ENCODE measurements at regions not wholly inside any gene's neighbourhood (a gene's known extent, or its start where the extent isn't known, plus 50 kb on each side); places are given as distances from the start of the nearest gene placed in this dataset.
A peak's percentile ranks its signal among the peaks of the same experiment; 100 is the strongest.

- H3K9me3 ChIP-seq (ENCODE audit: insufficient read depth, low read depth, low read length), result no peaks in the 10 kb centered on the region
- no peak overlapping the region for H4K8ac ChIP-seq (ENCODE audit: low read depth, low read length)
- H3K79me1 ChIP-seq (ENCODE audit: low read length), result no peaks in the 10 kb centered on the region
- WGBS (ENCODE audit: extremely low coverage, insufficient coverage, insufficient read length), result no CpG with 5 or more reads among the region's 3 CpGs
- H3K14ac ChIP-seq (ENCODE audit: low read length), result no peak overlapping the region
- H2BK120ac ChIP-seq (ENCODE audit: insufficient read depth, low read length, poor library complexity), result no peak overlapping the region
- no peak overlapping the region for H3K27ac ChIP-seq (ENCODE audit: low read depth, low read length)
- H3K23ac ChIP-seq (ENCODE audit: low read length), result no peak overlapping the region
- DNase-seq, result no peak
- H2BK5ac ChIP-seq (ENCODE audit: low read depth, low read length, poor library complexity), result no peak overlapping the region
- H3K27me3 ChIP-seq (ENCODE audit: insufficient read depth, low read length), result no peaks in the 10 kb centered on the region
- H4K12ac ChIP-seq (ENCODE audit: low read depth, low read length), result no peak overlapping the region
- no peak overlapping the region for H4K91ac ChIP-seq (ENCODE audit: low read depth, low read length)
- H2BK12ac ChIP-seq (ENCODE audit: low read length), result no peak overlapping the region
- H3K4me1 ChIP-seq (ENCODE audit: control insufficient read depth in 1 of 2, insufficient read depth in 2 of 2, low read length in 2 of 2), result peaks cover 3 to 7% of the 10 kb centered on the region in 2 experiments
- no peaks in the 10 kb centered on the region for H3K79me2 ChIP-seq (ENCODE audit: control insufficient read depth, insufficient read depth, low read length, poor library complexity)
- no peak overlapping the region for H2AK5ac ChIP-seq (ENCODE audit: low read length)
- no peak overlapping the region for H3K4ac ChIP-seq (ENCODE audit: low read depth, low read length)
- H3K18ac ChIP-seq (ENCODE audit: low read length), result no peak overlapping the region
- no peak overlapping the region for H3K9ac ChIP-seq (ENCODE audit: low read length)
- no peak overlapping the region for H2AFZ ChIP-seq (ENCODE audit: insufficient read depth, low read length, poor library complexity)
- no peak overlapping the region for H3K4me3 ChIP-seq (ENCODE audit: low read depth, low read length)
- H3K4me2 ChIP-seq (ENCODE audit: low read length), result no peak overlapping the region
- H3K36me3 ChIP-seq (ENCODE audit: control insufficient read depth in 1 of 2, insufficient read depth in 2 of 2, low read length in 2 of 2), result no peaks in the 10 kb centered on the region
These were observed 124.6 kb downstream of the IER5 start for GRCh38 chr1:181213056-181213455.

GRCh38 chr1:181216591-181216994 lies 128.1 kb downstream of the IER5 start:
- H3K4me3 ChIP-seq (ENCODE audit: low read depth, low read length), result no peak overlapping the region
- no peaks in the 10 kb centered on the region for H3K27me3 ChIP-seq (ENCODE audit: insufficient read depth, low read length)
- H3K36me3 ChIP-seq (ENCODE audit: control insufficient read depth in 1 of 2, insufficient read depth in 2 of 2, low read length in 2 of 2), result no peaks in the 10 kb centered on the region
- no CpG with 5 or more reads among the region's 3 CpGs for WGBS (ENCODE audit: extremely low coverage, insufficient coverage, insufficient read length)
- no peaks in the 10 kb centered on the region for H3K9me3 ChIP-seq (ENCODE audit: insufficient read depth, low read depth, low read length)
- H3K14ac ChIP-seq (ENCODE audit: low read length), result no peak overlapping the region
- H3K18ac ChIP-seq (ENCODE audit: low read length), result no peak overlapping the region
- H3K27ac ChIP-seq (ENCODE audit: low read depth, low read length), result no peak overlapping the region
- H2BK120ac ChIP-seq (ENCODE audit: insufficient read depth, low read length, poor library complexity), result no peak overlapping the region
- H3K23ac ChIP-seq (ENCODE audit: low read length), result no peak overlapping the region
- no peak overlapping the region for H3K9ac ChIP-seq (ENCODE audit: low read length)
- H3K4me1 ChIP-seq (ENCODE audit: control insufficient read depth in 1 of 2, insufficient read depth in 2 of 2, low read length in 2 of 2), result peaks cover 7% of the 10 kb centered on the region in 2 experiments
- peak; percentile 7 to 42 for DNase-seq
- no peak overlapping the region for H3K4me2 ChIP-seq (ENCODE audit: low read length)
- H3K79me2 ChIP-seq (ENCODE audit: control insufficient read depth, insufficient read depth, low read length, poor library complexity), result no peaks in the 10 kb centered on the region
- no peak overlapping the region for H3K4ac ChIP-seq (ENCODE audit: low read depth, low read length)
- H4K91ac ChIP-seq (ENCODE audit: low read depth, low read length), result no peak overlapping the region
- no peak overlapping the region for H4K8ac ChIP-seq (ENCODE audit: low read depth, low read length)
- H2AK5ac ChIP-seq (ENCODE audit: low read length), result no peak overlapping the region
- H4K12ac ChIP-seq (ENCODE audit: low read depth, low read length), result no peak overlapping the region
- H2BK12ac ChIP-seq (ENCODE audit: low read length), result no peak overlapping the region
- no peak overlapping the region for H2AFZ ChIP-seq (ENCODE audit: insufficient read depth, low read length, poor library complexity)
- no peaks in the 10 kb centered on the region for H3K79me1 ChIP-seq (ENCODE audit: low read length)
- H2BK5ac ChIP-seq (ENCODE audit: low read depth, low read length, poor library complexity), result no peak overlapping the region

- H3K4me3 ChIP-seq (ENCODE audit: low read depth, low read length), result no peak overlapping the region
- H2BK5ac ChIP-seq (ENCODE audit: low read depth, low read length, poor library complexity), result no peak overlapping the region
- no peak overlapping the region for H3K14ac ChIP-seq (ENCODE audit: low read length)
- no peaks in the 10 kb centered on the region for H3K27me3 ChIP-seq (ENCODE audit: insufficient read depth, low read length)
- no peak overlapping the region for H3K9ac ChIP-seq (ENCODE audit: low read length)
- H3K9me3 ChIP-seq (ENCODE audit: insufficient read depth, low read depth, low read length), result no peaks in the 10 kb centered on the region
- H3K4ac ChIP-seq (ENCODE audit: low read depth, low read length), result no peak overlapping the region
- WGBS (ENCODE audit: extremely low coverage, insufficient coverage, insufficient read length), result no CpG with 5 or more reads among the region's 4 CpGs
- no peak overlapping the region for H4K8ac ChIP-seq (ENCODE audit: low read depth, low read length)
- no peak overlapping the region for H4K12ac ChIP-seq (ENCODE audit: low read depth, low read length)
- no peak overlapping the region for H2AK5ac ChIP-seq (ENCODE audit: low read length)
- no peaks in the 10 kb centered on the region for H3K36me3 ChIP-seq (ENCODE audit: control insufficient read depth in 1 of 2, insufficient read depth in 2 of 2, low read length in 2 of 2)
- no peak overlapping the region for H2BK12ac ChIP-seq (ENCODE audit: low read length)
- H4K91ac ChIP-seq (ENCODE audit: low read depth, low read length), result no peak overlapping the region
- DNase-seq, result peak in 1 of 2 donors; percentile 1
- peaks cover 7% of the 10 kb centered on the region in 2 experiments for H3K4me1 ChIP-seq (ENCODE audit: control insufficient read depth in 1 of 2, insufficient read depth in 2 of 2, low read length in 2 of 2)
- no peaks in the 10 kb centered on the region for H3K79me2 ChIP-seq (ENCODE audit: control insufficient read depth, insufficient read depth, low read length, poor library complexity)
- no peak overlapping the region for H3K27ac ChIP-seq (ENCODE audit: low read depth, low read length)
- H3K23ac ChIP-seq (ENCODE audit: low read length), result no peak overlapping the region
- no peak overlapping the region for H3K18ac ChIP-seq (ENCODE audit: low read length)
- no peak overlapping the region for H2AFZ ChIP-seq (ENCODE audit: insufficient read depth, low read length, poor library complexity)
- no peak overlapping the region for H3K4me2 ChIP-seq (ENCODE audit: low read length)
- H2BK120ac ChIP-seq (ENCODE audit: insufficient read depth, low read length, poor library complexity), result no peak overlapping the region
- no peaks in the 10 kb centered on the region for H3K79me1 ChIP-seq (ENCODE audit: low read length)
These were observed 131.4 kb downstream of the IER5 start for GRCh38 chr1:181219938-181220337.

DNA sequence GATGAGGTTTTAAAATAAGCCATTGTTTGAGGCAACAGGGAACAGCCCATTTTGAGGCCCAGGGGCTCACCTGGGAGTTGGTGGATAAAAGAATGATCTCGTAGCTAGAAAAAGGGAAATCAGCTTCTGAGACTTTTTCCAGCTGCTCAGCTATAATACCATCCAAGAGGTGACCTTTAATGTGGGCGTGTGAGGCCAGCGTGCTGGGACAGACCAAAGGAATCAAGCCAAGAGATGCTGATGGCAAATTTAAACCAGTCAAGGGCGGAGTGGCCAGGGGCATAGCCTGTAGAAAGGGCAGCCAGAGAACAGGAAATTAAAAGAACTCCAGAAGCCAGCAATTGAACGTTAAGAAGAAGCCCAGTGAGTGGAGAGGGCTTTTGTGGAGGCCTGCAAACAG lies 132.6 kb downstream of the IER5 start:
- Histone ChIP-seq H4K12ac (ENCODE audit: low read depth, low read length) (no peak overlapping the region), H3K4ac (ENCODE audit: low read depth, low read length) (no peak overlapping the region), H2BK12ac (ENCODE audit: low read length) (no peak overlapping the region), H4K8ac (ENCODE audit: low read depth, low read length) (no peak overlapping the region), H3K14ac (ENCODE audit: low read length) (no peak overlapping the region), H3K27me3 (ENCODE audit: insufficient read depth, low read length) (no peaks in the 10 kb centered on the region), H4K91ac (ENCODE audit: low read depth, low read length) (no peak overlapping the region), H3K27ac (ENCODE audit: low read depth, low read length) (no peak overlapping the region), H2BK120ac (ENCODE audit: insufficient read depth, low read length, poor library complexity) (no peak overlapping the region), H3K4me2 (ENCODE audit: low read length) (no peak overlapping the region), H3K9me3 (ENCODE audit: insufficient read depth, low read depth, low read length) (no peaks in the 10 kb centered on the region), H3K36me3 (ENCODE audit: control insufficient read depth in 1 of 2, insufficient read depth in 2 of 2, low read length in 2 of 2) (no peaks in the 10 kb centered on the region), H3K79me2 (ENCODE audit: control insufficient read depth, insufficient read depth, low read length, poor library complexity) (no peaks in the 10 kb centered on the region), H3K4me3 (ENCODE audit: low read depth, low read length) (no peak overlapping the region), H3K9ac (ENCODE audit: low read length) (no peak overlapping the region), H3K79me1 (ENCODE audit: low read length) (no peaks in the 10 kb centered on the region), H2AFZ (ENCODE audit: insufficient read depth, low read length, poor library complexity) (no peak overlapping the region), H2AK5ac (ENCODE audit: low read length) (no peak overlapping the region), H3K18ac (ENCODE audit: low read length) (no peak overlapping the region), H3K4me1 (ENCODE audit: control insufficient read depth in 1 of 2, insufficient read depth in 2 of 2, low read length in 2 of 2) (peaks cover 7% of the 10 kb centered on the region in 2 experiments), H3K23ac (ENCODE audit: low read length) (no peak overlapping the region), H2BK5ac (ENCODE audit: low read depth, low read length, poor library complexity) (no peak overlapping the region)
- no peak for DNase-seq
- no CpG with 5 or more reads among the region's 5 CpGs for WGBS (ENCODE audit: extremely low coverage, insufficient coverage, insufficient read length)

Measured in trophoblast cell (in vitro differentiated cells and primary cell).